ENCODE measurements at regions not wholly inside any gene's neighbourhood (a gene's known extent, or its start where the extent isn't known, plus 50 kb on each side); places are given as distances from the start of the nearest gene placed in this dataset.

GRCh38 chr1:17890056-17890814, 135.1 kb downstream of the ACTL8 start:
- TF ChIP-seq PATZ1 (CRISPR knock-in tag; IDR thresholded peaks at IDR 0.05; ENCODE audit: borderline replicate concordance) (no peak), RARB (CRISPR knock-in tag; IDR thresholded peaks at IDR 0.05) (no peak), CREB5 (CRISPR knock-in tag; IDR thresholded peaks at IDR 0.05; ENCODE audit: low read depth) (no peak)
